OCI-M2 (cell line): ENCODE measurements at regions not wholly inside any gene's neighbourhood (a gene's known extent, or its start where the extent isn't known, plus 50 kb on each side); places are given as distances from the start of the nearest gene placed in this dataset.
"Not testable (repeated sequence)": the region's sequence is repeated elsewhere in the genome, so short reads cannot be mapped to it uniquely, and the experiment has no call there.

Experiments
- DNase-seq: peaks from one replicate; lab custom pipeline; 2025; ENCODE audit not compliant: unreplicated experiment; lab: John Stamatoyannopoulos, UW

- no peak for DNase-seq
Observed at GRCh38 chr1:99361406-99361805, 97.1 kb downstream of the PLPPR4 start.

- no peak for DNase-seq
Observed at GRCh38 chr1:99363531-99363930, 99.2 kb downstream of the PLPPR4 start.

- no peak for DNase-seq
Observed at GRCh38 chr1:99365141-99365540, 100.8 kb downstream of the PLPPR4 start.

GRCh38 chr1:99365545-99365944 lies 101.3 kb downstream of the PLPPR4 start:
- DNase-seq: no peak

- DNase-seq: no peak
Observed at GRCh38 chr1:99369154-99369553, 104.9 kb downstream of the PLPPR4 start.

GRCh38 chr1:99370476-99370875 lies 106.2 kb downstream of the PLPPR4 start:
- DNase-seq: no peak

GRCh38 chr1:99371413-99371812 lies 107.1 kb downstream of the PLPPR4 start:
- DNase-seq: no peak

- no peak for DNase-seq
Observed at GRCh38 chr1:99374109-99374508, 109.8 kb downstream of the PLPPR4 start.

- DNase-seq: not testable (repeated sequence)
Observed at GRCh38 chr1:99374693-99375092, 110.4 kb downstream of the PLPPR4 start.

- DNase-seq: no peak
Observed at GRCh38 chr1:99384021-99384420, 119.7 kb downstream of the PLPPR4 start.

- DNase-seq: no peak
Observed at GRCh38 chr1:99385852-99386251, 121.6 kb downstream of the PLPPR4 start.

GRCh38 chr1:99396389-99396788 lies 132.1 kb downstream of the PLPPR4 start:
- DNase-seq: no peak

GRCh38 chr1:99397029-99397428 lies 132.7 kb downstream of the PLPPR4 start:
- DNase-seq: no peak

GRCh38 chr1:99397863-99398262 lies 133.6 kb downstream of the PLPPR4 start:
- no peak for DNase-seq

- not testable (repeated sequence) for DNase-seq
Observed at GRCh38 chr1:99401556-99401955, 137.3 kb downstream of the PLPPR4 start.

GRCh38 chr1:99404399-99404798 lies 140.1 kb downstream of the PLPPR4 start:
- not testable (repeated sequence) for DNase-seq

- DNase-seq: not testable (repeated sequence)
Observed at GRCh38 chr1:99405325-99405724, 141.0 kb downstream of the PLPPR4 start.

GRCh38 chr1:99407018-99407417 lies 142.7 kb downstream of the PLPPR4 start:
- no peak for DNase-seq

- no peak for DNase-seq
Observed at GRCh38 chr1:99424087-99424486, 159.8 kb downstream of the PLPPR4 start.

- no peak for DNase-seq
Observed at GRCh38 chr1:99429754-99430153, 165.5 kb downstream of the PLPPR4 start.

- no peak for DNase-seq
Observed at GRCh38 chr1:99438656-99439230, 174.5 kb downstream of the PLPPR4 start.

- DNase-seq: no peak
Observed at GRCh38 chr1:99439433-99440075, 175.3 kb downstream of the PLPPR4 start.
